G401 (cell line): ENCODE measurements at regions not wholly inside any gene's neighbourhood (a gene's known extent, or its start where the extent isn't known, plus 50 kb on each side); places are given as distances from the start of the nearest gene placed in this dataset.
"Not testable (repeated sequence)": the region's sequence is repeated elsewhere in the genome, so short reads cannot be mapped to it uniquely, and the experiment has no call there.

Source experiments
- DNase-seq: peaks from one replicate; pipeline ENCODE4 v3.0.0-alpha.2; 2015; ENCODE audit warnings: low spot score
- in situ Hi-C: cut with HindIII; loops from 2 replicates; pipeline ENCODE4 v1.10.0; 2016; ENCODE audit warnings: low sequenced_read_pairs, mixed read lengths

- in situ Hi-C loops, result no loop called here
- peak; percentile 19 for DNase-seq
Measured at GRCh38 chr2:236472720-236473495, 96.7 kb upstream of the ACKR3 start.

GRCh38 chr2:236473691-236474090 is 95.9 kb upstream of the ACKR3 start:
- no peak for DNase-seq
- in situ Hi-C loops, result no loop called here

- DNase-seq, result no peak
- in situ Hi-C loops, result no loop called here
Measured at GRCh38 chr2:236479814-236480213, 89.8 kb upstream of the ACKR3 start.

- in situ Hi-C loops, result no loop called here
- DNase-seq, result no peak
Measured at GRCh38 chr2:236483102-236483501, 86.5 kb upstream of the ACKR3 start.

GRCh38 chr2:236485519-236485918 is 84.1 kb upstream of the ACKR3 start:
- in situ Hi-C loops, result no loop called here
- no peak for DNase-seq

- DNase-seq, in situ Hi-C loops: not testable (repeated sequence)
Measured at GRCh38 chr2:236489083-236489482, 80.5 kb upstream of the ACKR3 start.

GRCh38 chr2:236489895-236490404 is 79.7 kb upstream of the ACKR3 start:
- in situ Hi-C loops, result no loop called here

GRCh38 chr2:236496340-236496739 is 73.3 kb upstream of the ACKR3 start:
- DNase-seq, result no peak
- in situ Hi-C loops, result no loop called here

More at GRCh38 chr2:236489895-236490404, 79.7 kb upstream of the ACKR3 start:
- no peak for DNase-seq

GRCh38 chr2:236498369-236498768 is 71.3 kb upstream of the ACKR3 start:
- in situ Hi-C loops, result no loop called here

GRCh38 chr2:236499691-236500578 is 69.7 kb upstream of the ACKR3 start:
- no peak for DNase-seq
- in situ Hi-C loops, result no loop called here

More at GRCh38 chr2:236498369-236498768, 71.3 kb upstream of the ACKR3 start:
- DNase-seq, result no peak

GRCh38 chr2:236501026-236501425 is 68.6 kb upstream of the ACKR3 start:
- in situ Hi-C loops, result no loop called here
- DNase-seq, result no peak

- no peak for DNase-seq
- in situ Hi-C loops, result no loop called here
Measured at GRCh38 chr2:236501531-236501930, 68.1 kb upstream of the ACKR3 start.

- in situ Hi-C loops, result no loop called here
Measured at GRCh38 chr2:236503100-236503499, 66.5 kb upstream of the ACKR3 start.

GRCh38 chr2:236503583-236503982 is 66.0 kb upstream of the ACKR3 start:
- DNase-seq, result no peak
- in situ Hi-C loops, result no loop called here

More at GRCh38 chr2:236503100-236503499, 66.5 kb upstream of the ACKR3 start:
- no peak for DNase-seq

GRCh38 chr2:236505041-236505440 is 64.6 kb upstream of the ACKR3 start:
- DNase-seq, result no peak
- in situ Hi-C loops, result no loop called here

- DNase-seq, result no peak
- in situ Hi-C loops, result no loop called here
Measured at GRCh38 chr2:236505648-236506047, 64.0 kb upstream of the ACKR3 start.

GRCh38 chr2:236507393-236508085 is 62.1 kb upstream of the ACKR3 start:
- in situ Hi-C loops, result no loop called here
- DNase-seq, result no peak

- no peak for DNase-seq
- in situ Hi-C loops, result no loop called here
Measured at GRCh38 chr2:236508466-236508865, 61.2 kb upstream of the ACKR3 start.

- no peak for DNase-seq
- in situ Hi-C loops, result no loop called here
Measured at GRCh38 chr2:236510034-236510433, 59.6 kb upstream of the ACKR3 start.
